GM23338 (cell line): ENCODE measurements at regions not wholly inside any gene's neighbourhood (a gene's known extent, or its start where the extent isn't known, plus 50 kb on each side); places are given as distances from the start of the nearest gene placed in this dataset.

ENCODE experiments used
- ATAC-seq: fragments of 200-7000 bp; cut with Tn5 transposase; 3 replicates; pipeline ENCODE4 v1.9.1; 2020
- DNase-seq: peaks from one replicate; pipeline ENCODE4 v3.0.0-alpha.2; 2015; ENCODE audit warnings: low spot score
- H2AFZ ChIP-seq: fragments of 200-600 bp; sonication (generic); 2 replicates; pipeline ENCODE4 v1.8.0; 2016; ENCODE audit warnings: antibody characterized with exemption, mild to moderate bottlenecking, moderate library complexity
- H3F3A ChIP-seq: fragments of 200-600 bp; sonication (generic); replicated peaks from 2 replicates; pipeline ENCODE4 v1.8.0; 2017; ENCODE audit warnings: antibody characterized with exemption, mixed run types, low read depth
- H3K27ac ChIP-seq: fragments of 200-600 bp; sonication (generic); 2 replicates; pipeline ENCODE4 v1.6.1; 2016; ENCODE audit warnings: low read depth
- H3K27me3 ChIP-seq: fragments of 200-600 bp; sonication (generic); 2 replicates; pipeline ENCODE4 v1.8.0; 2016; ENCODE audit warnings: mild to moderate bottlenecking, mixed run types, moderate library complexity; ENCODE audit not compliant: insufficient read depth
- H3K36me3 ChIP-seq: fragments of 200-600 bp; sonication (generic); 2 replicates; pipeline ENCODE4 v1.8.0; 2016; ENCODE audit warnings: mild to moderate bottlenecking; ENCODE audit not compliant: insufficient read depth
- H3K4me1 ChIP-seq: fragments of 200-600 bp; sonication (generic); 2 replicates; pipeline ENCODE4 v1.8.0; 2016; ENCODE audit warnings: mild to moderate bottlenecking, moderate library complexity; ENCODE audit not compliant: insufficient read depth
- H3K4me2 ChIP-seq: fragments of 200-600 bp; sonication (generic); 2 replicates; pipeline ENCODE4 v1.7.1; 2017; ENCODE audit warnings: mixed run types
- H3K4me3 ChIP-seq: fragments of 200-600 bp; sonication (generic); 2 replicates; pipeline ENCODE4 v1.6.1; 2016; ENCODE audit warnings: mixed run types
- H3K79me2 ChIP-seq: fragments of 200-600 bp; sonication (generic); replicated peaks from 2 replicates; pipeline ENCODE4 v1.8.0; 2017; ENCODE audit warnings: mild to moderate bottlenecking; ENCODE audit not compliant: insufficient read depth
- H3K9me2 ChIP-seq: fragments of 200-600 bp; sonication (generic); 2 replicates; pipeline ENCODE4 v1.8.0; 2017; ENCODE audit not compliant: insufficient read depth
- H4K20me1 ChIP-seq: fragments of 200-600 bp; sonication (generic); replicated peaks from 2 replicates; pipeline ENCODE4 v1.8.0; 2017; ENCODE audit warnings: mild to moderate bottlenecking; ENCODE audit not compliant: insufficient read depth
- H3K27ac Mint-ChIP-seq: 2 replicates; pipeline ENCODE4 v1.8.0; 2020; ENCODE audit warnings: inconsistent platforms, mild to moderate bottlenecking, moderate library complexity, mixed read lengths
- H3K27me3 Mint-ChIP-seq: 3 replicates; pipeline ENCODE4 v1.8.0; 2022; ENCODE audit warnings: low read depth, mild to moderate bottlenecking, moderate library complexity, mixed read lengths, inconsistent platforms; ENCODE audit not compliant: insufficient read depth, poor library complexity
- H3K36me3 Mint-ChIP-seq: 3 replicates; pipeline ENCODE4 v1.8.0; 2021; ENCODE audit warnings: low read depth, mild to moderate bottlenecking, inconsistent platforms, moderate library complexity, mixed read lengths
- H3K4me1 Mint-ChIP-seq: 3 replicates; pipeline ENCODE4 v1.8.0; 2020; ENCODE audit warnings: mild to moderate bottlenecking, inconsistent platforms, mixed read lengths
- H3K4me3 Mint-ChIP-seq: 3 replicates; pipeline ENCODE4 v1.8.0; 2021; ENCODE audit warnings: moderate library complexity, mild to moderate bottlenecking, inconsistent platforms, mixed read lengths
- H3K9me3 Mint-ChIP-seq: 3 replicates; pipeline ENCODE4 v1.8.0; 2020; ENCODE audit warnings: moderate library complexity, mild to moderate bottlenecking, inconsistent platforms, mixed read lengths
- CREB1 ChIP-seq: fragments of 250-450 bp; sonication (Bioruptor Pico); IDR thresholded peaks from 2 replicates; pipeline ENCODE4 v1.5.0; 2020; ENCODE audit warnings: low read depth, mild to moderate bottlenecking, moderate library complexity
- CTCF ChIP-seq, 2 experiments: fragments of 200-600 bp in 1 of 2; sonication (generic) in 1 of 2; conservative IDR thresholded peaks; 2 replicates each; pipeline versions ENCODE4 v1.5.1 to v1.6.1; 2016 to 2017; ENCODE audit warnings: antibody characterized with exemption in 2 of 2, low read depth in 2 of 2, mild to moderate bottlenecking in 2 of 2, moderate library complexity in 1 of 2
- ETS1 ChIP-seq: IDR thresholded peaks from 2 replicates; pipeline ENCODE4 v1.6.1; 2016; ENCODE audit warnings: antibody characterized with exemption
- EZH2 ChIP-seq: fragments of 200-600 bp; sonication (generic); IDR thresholded peaks from one replicate; pipeline ENCODE4 v1.8.0; 2017; ENCODE audit warnings: antibody characterized with exemption, mild to moderate bottlenecking, low read depth; ENCODE audit not compliant: unreplicated experiment
- EZH2phosphoT487 ChIP-seq: fragments of 200-600 bp; sonication (generic); IDR thresholded peaks from one replicate; pipeline ENCODE4 v1.8.1; 2018; ENCODE audit warnings: antibody characterized with exemption; ENCODE audit not compliant: unreplicated experiment
- JUNB ChIP-seq: IDR thresholded peaks from one replicate; pipeline ENCODE4 v1.6.1; 2016; ENCODE audit warnings: antibody characterized with exemption; ENCODE audit not compliant: unreplicated experiment
- NANOG ChIP-seq: IDR thresholded peaks from 2 replicates; pipeline ENCODE4 v1.6.1; 2016; ENCODE audit warnings: antibody characterized with exemption, borderline replicate concordance
- POLR2AphosphoS5 ChIP-seq: IDR thresholded peaks from 2 replicates; pipeline ENCODE4 v1.6.1; 2016; ENCODE audit warnings: antibody characterized with exemption, low read depth
- ZNF114 ChIP-seq: fragments of 250-450 bp; sonication (Bioruptor Pico); IDR thresholded peaks from 2 replicates; pipeline ENCODE4 v1.5.0; 2020; ENCODE audit warnings: mild to moderate bottlenecking, moderate library complexity
- ZNF331 ChIP-seq: fragments of 250-450 bp; sonication (Bioruptor Pico); IDR thresholded peaks from 2 replicates; pipeline ENCODE4 v1.5.0; 2020; ENCODE audit warnings: low read depth, mild to moderate bottlenecking, moderate library complexity
- ZNF462 ChIP-seq: fragments of 250-450 bp; sonication (Bioruptor Pico); IDR thresholded peaks from 2 replicates; pipeline ENCODE4 v1.5.0; 2020; ENCODE audit warnings: mild to moderate bottlenecking, moderate library complexity

GRCh38 chr5:56479126-56479525, 246.0 kb upstream of the ANKRD55 start:
- ATAC-seq (no peak), DNase-seq (no peak)
- no peak overlapping the region for H3K4me2 ChIP-seq
- H2AFZ ChIP-seq: no peak overlapping the region
- H3K36me3 Mint-ChIP-seq: no peaks in the 10 kb centered on the region
- H4K20me1 ChIP-seq: no peaks in the 10 kb centered on the region
- H3K9me2 ChIP-seq: no peaks in the 10 kb centered on the region
- peaks cover 13% of the 10 kb centered on the region for H3K4me1 Mint-ChIP-seq
- H3K4me1 ChIP-seq: peaks cover 8% of the 10 kb centered on the region
- no peaks in the 10 kb centered on the region for H3K79me2 ChIP-seq
- peaks cover 36% of the 10 kb centered on the region for H3K27me3 ChIP-seq
- no peaks in the 10 kb centered on the region for H3K9me3 Mint-ChIP-seq
- H3F3A ChIP-seq: no peaks in the 10 kb centered on the region
- no peak for TF ChIP-seq EZH2
- TF ChIP-seq EZH2phosphoT487: no peak
- no peak for TF ChIP-seq ZNF114 (CRISPR knock-in tag)
- TF ChIP-seq JUNB: no peak
- TF ChIP-seq ETS1: no peak
- TF ChIP-seq CREB1: no peak
- no peak for TF ChIP-seq ZNF331 (CRISPR knock-in tag)
- no peak for TF ChIP-seq ZNF462 (CRISPR knock-in tag)
- no peak for TF ChIP-seq NANOG
- no peak for TF ChIP-seq CTCF (conservative IDR thresholded peaks at IDR 0.05; ENCODE audit: low read depth in 2 of 2)
- TF ChIP-seq POLR2AphosphoS5: no peak
- H3K4me3 ChIP-seq: no peak overlapping the region
- no peaks in the 10 kb centered on the region for H3K36me3 ChIP-seq
- no peak overlapping the region for H3K27ac ChIP-seq
- H3K27me3 Mint-ChIP-seq: peaks cover 14% of the 10 kb centered on the region
- no peak overlapping the region for H3K4me3 Mint-ChIP-seq
- no peak overlapping the region for H3K27ac Mint-ChIP-seq
